T-helper 1 cell treated with Interleukin-12 subunit alpha and Interleukin-12 subunit beta and Interleukin-4 antibody, amounts not matched to agents 30 ng/mL and 1 ng/mL, for 36 hours (primary cell): ENCODE measurements at regions not wholly inside any gene's neighbourhood (a gene's known extent, or its start where the extent isn't known, plus 50 kb on each side); places are given as distances from the start of the nearest gene placed in this dataset.

ENCODE experiments used
- intact Hi-C: fragments of 100-400 bp; cut with micrococcal nuclease; formaldehyde crosslinking; loops from one replicate; pipeline ENCODE4 v1.15.1; 2024

GRCh38 chr15:53307952-53308624 lies 451.4 kb downstream of the WDR72 start:
- intact Hi-C loops = no loop called here

DNA sequence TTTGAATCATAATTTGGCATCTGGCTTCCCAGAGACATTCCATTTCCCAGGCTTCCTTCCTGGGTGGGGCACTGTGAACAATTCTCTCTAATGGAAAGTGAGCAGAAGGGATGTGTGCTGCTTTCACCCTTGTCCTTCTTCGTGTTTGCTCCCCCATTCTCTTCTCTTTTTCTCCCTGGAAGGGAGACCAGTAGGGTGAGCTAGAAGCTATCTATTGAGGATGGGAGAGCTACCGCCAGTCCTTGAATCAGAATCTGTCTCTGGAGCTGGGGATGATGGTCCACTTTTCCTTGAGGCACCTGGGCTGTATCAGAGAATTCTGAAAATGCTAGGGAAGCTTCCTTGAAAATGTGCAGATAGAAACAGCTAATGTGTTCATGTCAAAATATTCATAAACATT lies 453.9 kb downstream of the WDR72 start:
- intact Hi-C loops = no loop called here

DNA sequence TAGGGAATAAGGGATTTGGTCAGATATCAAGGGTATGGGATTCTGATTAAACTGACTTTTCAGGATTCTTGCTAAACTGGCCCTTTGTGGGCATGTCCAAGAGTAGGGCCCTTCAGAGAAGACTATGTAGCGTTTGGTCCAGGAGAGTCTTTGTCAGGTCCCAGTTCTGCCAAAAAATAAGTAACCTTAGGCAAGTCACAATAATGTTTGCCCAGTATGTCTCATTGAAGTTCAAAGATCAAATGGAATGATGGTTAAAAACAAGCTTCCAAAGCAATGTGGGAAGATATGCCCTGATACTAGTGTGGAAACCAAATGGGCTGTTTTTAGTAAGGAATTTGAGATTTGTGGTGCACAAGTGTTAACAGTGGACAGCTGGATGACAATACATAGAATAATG lies 454.4 kb downstream of the WDR72 start:
- intact Hi-C loops = no loop called here

GRCh38 chr15:53297828-53298227 lies 461.6 kb downstream of the WDR72 start:
- intact Hi-C loops = no loop called here

DNA sequence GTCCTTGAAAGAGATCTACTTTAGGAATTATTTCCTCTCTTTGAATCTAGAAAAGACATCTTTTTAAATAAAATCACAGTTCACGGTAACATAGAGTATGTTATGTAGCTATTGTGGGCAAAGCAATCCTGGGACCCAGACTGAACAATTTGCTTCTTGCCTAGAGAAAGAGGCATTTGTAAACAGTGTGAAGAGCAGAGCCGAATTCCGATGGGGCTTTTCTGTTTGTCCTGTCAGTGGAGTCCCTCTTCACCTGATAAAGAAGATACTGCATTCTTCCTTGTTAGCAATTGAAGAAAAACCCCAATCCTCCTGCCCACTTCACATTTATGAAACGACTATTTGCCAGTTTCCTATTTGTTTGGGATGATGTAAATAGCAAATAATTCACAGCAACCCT lies 462.9 kb downstream of the WDR72 start:
- intact Hi-C loops = no loop called here

DNA sequence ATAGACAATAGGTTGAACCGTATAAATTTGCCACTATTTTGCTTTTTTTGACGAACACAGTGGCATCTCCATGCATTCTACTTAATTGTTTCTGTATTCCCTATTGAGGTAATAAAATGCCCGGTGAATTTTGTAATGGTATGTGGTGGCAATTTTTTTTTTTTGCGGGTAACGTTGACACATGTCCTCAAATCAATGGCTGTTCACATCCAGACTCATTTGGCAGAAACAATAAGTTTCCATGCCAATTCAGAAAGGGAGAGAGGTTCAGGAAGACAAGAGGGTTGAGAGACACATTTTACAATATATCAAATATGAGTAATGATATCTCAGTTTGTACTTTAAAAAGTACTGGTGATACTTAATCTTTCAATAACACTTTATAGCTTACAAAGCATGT lies 463.9 kb downstream of the WDR72 start:
- intact Hi-C loops = no loop called here

DNA sequence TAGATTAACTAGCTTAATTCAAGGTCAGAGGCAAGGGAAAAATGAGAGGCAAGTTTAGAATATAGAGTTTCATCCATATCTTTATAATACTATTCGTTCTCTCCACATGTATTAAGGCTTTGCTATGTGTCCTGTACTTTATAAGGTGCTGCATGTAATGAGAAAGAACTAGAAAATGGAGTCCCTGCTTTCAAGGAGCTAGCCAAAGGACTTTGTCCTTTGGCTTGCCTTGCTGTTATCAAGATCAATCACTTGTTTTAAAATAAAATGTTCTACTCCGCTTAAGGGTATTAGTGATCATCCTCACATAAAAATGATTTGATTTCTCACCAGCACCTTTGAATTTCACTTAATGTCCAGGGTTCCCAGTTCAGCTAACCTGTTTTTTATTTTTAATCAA lies 470.9 kb downstream of the WDR72 start:
- intact Hi-C loops = no loop called here

GRCh38 chr15:53274630-53275029 lies 484.5 kb upstream of the ONECUT1 start:
- intact Hi-C loops = no loop called here

DNA sequence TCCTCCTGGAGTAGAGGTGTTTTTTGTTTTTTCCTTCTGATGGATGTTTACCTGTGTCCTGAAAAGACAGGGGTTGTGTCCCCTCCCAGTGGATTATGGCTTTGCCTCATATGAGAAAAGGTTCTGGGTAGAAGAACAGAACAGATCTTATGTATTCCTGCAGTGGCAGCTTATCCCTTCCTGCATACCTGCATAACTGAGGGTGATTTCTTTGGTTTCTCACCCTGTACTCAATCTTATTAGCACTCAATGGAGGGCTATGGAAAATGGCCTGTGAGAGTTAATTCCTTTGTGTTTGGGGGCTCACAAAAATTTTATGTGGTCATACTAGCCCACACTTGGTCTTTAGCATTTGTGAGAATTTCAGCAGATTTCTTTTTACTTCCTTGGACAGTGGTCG lies 482.0 kb upstream of the ONECUT1 start:
- intact Hi-C loops = no loop called here

DNA sequence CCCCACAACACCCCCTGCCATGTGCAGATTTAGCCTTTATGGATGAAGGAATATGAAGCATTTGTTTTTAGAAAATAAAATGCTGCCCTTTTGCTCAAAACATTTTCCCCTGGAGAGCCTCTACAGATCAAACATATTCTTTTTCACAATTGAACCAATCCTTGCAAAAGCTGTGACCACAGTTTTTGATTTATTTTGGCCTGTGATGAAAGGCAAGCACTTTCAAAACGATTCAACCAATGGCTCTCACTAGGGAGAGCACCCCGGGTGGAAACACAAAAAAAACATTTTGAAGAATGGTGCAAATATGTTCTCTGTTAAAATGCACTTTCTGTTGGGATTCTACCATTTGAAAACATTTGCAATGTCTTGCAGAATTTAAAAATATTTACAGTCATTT lies 476.0 kb upstream of the ONECUT1 start:
- intact Hi-C loops = no loop called here

GRCh38 chr15:53260647-53261046 lies 470.5 kb upstream of the ONECUT1 start:
- intact Hi-C loops = no loop called here

GRCh38 chr15:53256457-53256856 lies 466.3 kb upstream of the ONECUT1 start:
- intact Hi-C loops = no loop called here

DNA sequence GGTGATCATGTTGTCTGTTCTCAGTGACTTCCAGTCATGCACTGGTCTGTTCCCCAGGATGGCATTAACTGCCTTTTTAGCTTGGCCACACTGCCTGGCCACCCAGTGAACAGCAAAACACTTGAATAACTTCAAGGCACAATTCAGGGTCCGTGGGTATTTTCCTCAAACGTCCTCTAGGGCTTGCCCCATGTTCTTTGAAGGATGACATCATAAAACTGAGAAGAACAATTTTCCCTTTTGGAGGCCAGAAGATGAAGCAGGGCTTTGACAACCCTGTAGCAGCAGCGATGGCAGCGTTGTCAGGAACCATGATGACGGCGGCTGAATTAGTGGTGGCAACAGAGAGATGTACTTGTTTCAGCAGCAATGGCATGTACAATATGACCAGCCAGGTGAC lies 465.9 kb upstream of the ONECUT1 start:
- intact Hi-C loops = no loop called here

- intact Hi-C loops = no loop called here
These were observed 461.9 kb upstream of the ONECUT1 start for GRCh38 chr15:53251996-53252395.

- intact Hi-C loops = no loop called here
These were observed 461.4 kb upstream of the ONECUT1 start for GRCh38 chr15:53251523-53251922.

DNA sequence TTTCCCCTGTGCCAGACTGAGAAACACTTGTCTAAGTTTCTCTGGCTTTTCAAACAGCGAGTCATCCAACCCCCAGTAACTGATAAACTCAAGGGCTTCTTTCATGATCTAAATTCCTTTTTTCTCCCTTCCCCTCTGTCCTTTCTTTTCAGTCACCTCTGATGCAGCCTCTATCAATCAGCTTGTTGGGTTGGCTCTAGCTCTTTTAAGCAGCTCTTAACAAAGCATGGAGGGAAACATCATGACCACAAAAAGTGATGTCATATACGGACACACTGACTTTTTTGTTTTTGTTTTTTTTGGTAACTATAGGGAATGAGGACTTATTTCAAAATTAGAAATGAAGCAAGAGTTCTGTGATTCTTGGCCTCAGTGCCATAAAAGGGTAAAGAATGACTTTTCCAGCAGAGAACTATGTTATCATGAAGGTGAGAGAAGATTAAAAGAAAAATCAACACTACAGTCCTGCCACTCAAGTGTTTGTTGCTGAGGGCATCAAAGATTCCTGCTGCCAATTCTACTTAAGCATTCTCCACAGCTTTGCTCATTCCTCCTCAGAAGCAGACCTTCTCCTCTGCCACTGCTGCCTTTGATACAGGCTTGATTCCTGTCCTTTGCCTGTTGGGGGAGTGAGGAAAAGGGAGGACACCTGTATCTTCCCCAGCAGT lies 457.0 kb upstream of the ONECUT1 start:
- intact Hi-C loops = no loop called here

GRCh38 chr15:53246404-53246803 lies 456.3 kb upstream of the ONECUT1 start:
- intact Hi-C loops = no loop called here

- intact Hi-C loops = no loop called here
These were observed 443.7 kb upstream of the ONECUT1 start for GRCh38 chr15:53233801-53234200.

DNA sequence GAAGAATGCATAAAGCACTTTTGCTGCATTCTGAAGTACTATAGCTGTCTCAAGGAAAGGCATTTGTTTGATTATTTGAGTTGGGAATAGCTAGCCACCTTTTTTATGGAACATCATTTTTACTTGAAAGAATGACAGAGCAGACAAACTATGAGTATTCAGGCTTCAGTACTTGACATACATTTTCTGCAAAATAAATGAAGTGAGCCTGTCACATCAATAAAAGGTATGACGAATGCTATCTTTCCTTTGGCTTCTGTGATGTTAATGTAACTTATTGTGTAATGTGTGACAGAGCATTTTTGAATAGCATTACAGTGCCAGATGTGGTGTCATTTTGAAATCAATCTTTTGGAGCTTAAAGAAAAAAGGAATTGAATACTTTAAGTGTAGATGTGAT lies 440.3 kb upstream of the ONECUT1 start:
- intact Hi-C loops = no loop called here

GRCh38 chr15:53226559-53226958 lies 436.4 kb upstream of the ONECUT1 start:
- intact Hi-C loops = no loop called here

GRCh38 chr15:53225781-53226180 lies 435.6 kb upstream of the ONECUT1 start:
- intact Hi-C loops = no loop called here

DNA sequence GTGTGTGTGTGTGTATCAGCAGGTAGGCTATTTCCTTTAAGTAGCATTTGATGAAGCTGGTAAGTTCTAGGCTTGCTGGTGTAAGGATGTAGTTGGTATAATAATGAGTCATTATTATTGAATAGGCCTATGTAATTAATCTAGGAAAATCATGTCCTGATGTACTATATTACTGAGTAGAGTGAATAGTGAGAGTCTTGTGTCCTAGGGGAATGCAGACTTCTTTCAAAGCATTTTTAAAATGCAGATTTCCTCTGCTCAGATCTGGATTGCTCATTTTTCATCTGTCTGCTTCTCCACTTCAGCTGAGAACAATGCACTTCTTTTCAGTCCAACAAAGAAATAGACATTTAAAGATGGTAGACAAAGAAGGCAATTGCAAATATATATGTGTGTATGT lies 434.2 kb upstream of the ONECUT1 start:
- intact Hi-C loops = no loop called here

DNA sequence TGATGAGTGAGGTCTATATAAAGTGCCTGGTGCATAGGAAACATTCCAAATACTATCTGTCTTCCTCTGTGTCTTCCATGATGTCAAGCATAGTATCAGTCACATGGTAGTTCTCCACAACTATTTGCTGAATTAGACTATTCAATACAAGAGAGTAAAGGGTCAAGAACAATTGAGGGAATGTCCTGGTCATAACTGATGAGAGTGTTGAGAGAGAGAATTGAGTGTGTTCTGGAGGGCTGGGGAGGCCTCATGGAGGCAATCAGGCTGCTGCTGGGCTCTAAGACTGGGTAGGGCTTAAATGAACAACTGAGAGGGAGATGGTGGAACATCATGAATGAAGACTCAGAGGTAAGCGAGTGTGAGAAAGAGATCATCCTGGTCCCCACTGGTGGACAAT lies 433.7 kb upstream of the ONECUT1 start:
- intact Hi-C loops = no loop called here
